ENCODE measurements at regions not wholly inside any gene's neighbourhood (a gene's known extent, or its start where the extent isn't known, plus 50 kb on each side); places are given as distances from the start of the nearest gene placed in this dataset.

DNA sequence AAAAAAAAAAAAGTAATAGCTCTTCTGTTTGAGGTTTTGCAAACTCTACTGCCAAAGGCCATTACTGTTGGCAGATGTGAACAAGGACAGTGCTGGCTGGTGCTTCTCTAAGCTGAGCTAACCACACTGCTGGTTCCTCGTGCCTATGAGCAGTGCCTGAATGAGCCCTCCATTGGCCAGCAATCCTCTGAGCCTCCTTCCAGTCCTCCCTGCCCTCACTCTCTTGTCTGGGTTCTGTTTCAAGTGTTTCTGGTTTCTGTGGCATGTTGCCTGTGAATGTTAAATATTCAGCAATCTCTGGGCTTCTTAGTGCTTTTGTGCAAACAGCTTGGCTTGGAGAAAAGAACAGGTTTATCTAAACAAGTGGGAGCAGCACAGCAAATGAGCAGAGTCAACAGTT, 161.3 kb upstream of the AUTS2 start:
- TF ChIP-seq POLR2A (IDR thresholded peaks at IDR 0.05): no peak
- TF ChIP-seq, protein P1, sequence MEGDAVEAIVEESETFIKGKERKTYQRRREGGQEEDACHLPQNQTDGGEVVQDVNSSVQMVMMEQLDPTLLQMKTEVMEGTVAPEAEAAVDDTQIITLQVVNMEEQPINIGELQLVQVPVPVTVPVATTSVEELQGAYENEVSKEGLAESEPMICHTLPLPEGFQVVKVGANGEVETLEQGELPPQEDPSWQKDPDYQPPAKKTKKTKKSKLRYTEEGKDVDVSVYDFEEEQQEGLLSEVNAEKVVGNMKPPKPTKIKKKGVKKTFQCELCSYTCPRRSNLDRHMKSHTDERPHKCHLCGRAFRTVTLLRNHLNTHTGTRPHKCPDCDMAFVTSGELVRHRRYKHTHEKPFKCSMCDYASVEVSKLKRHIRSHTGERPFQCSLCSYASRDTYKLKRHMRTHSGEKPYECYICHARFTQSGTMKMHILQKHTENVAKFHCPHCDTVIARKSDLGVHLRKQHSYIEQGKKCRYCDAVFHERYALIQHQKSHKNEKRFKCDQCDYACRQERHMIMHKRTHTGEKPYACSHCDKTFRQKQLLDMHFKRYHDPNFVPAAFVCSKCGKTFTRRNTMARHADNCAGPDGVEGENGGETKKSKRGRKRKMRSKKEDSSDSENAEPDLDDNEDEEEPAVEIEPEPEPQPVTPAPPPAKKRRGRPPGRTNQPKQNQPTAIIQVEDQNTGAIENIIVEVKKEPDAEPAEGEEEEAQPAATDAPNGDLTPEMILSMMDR (IDR thresholded peaks at IDR 0.05): no peak
- no peak for TF ChIP-seq POLR2AphosphoS5 (IDR thresholded peaks at IDR 0.05)
- Histone ChIP-seq H3K36me3 (no peaks in the 10 kb centered on the region), H3K4me3 (no peak overlapping the region), H3K4me1 (replicated peaks) (no peaks in the 10 kb centered on the region), H3K9me3 (no peaks in the 10 kb centered on the region), H3K27me3 (replicated peaks; ENCODE audit: insufficient read depth) (no peaks in the 10 kb centered on the region), H3K27ac (no peak overlapping the region)
- DNase-seq (ENCODE audit: low spot score): no peak
- intact Hi-C loops (cut with DNase I): no loop called here
- 53% methylated on average over 1 of the region's 1 CpG for WGBS

DNA sequence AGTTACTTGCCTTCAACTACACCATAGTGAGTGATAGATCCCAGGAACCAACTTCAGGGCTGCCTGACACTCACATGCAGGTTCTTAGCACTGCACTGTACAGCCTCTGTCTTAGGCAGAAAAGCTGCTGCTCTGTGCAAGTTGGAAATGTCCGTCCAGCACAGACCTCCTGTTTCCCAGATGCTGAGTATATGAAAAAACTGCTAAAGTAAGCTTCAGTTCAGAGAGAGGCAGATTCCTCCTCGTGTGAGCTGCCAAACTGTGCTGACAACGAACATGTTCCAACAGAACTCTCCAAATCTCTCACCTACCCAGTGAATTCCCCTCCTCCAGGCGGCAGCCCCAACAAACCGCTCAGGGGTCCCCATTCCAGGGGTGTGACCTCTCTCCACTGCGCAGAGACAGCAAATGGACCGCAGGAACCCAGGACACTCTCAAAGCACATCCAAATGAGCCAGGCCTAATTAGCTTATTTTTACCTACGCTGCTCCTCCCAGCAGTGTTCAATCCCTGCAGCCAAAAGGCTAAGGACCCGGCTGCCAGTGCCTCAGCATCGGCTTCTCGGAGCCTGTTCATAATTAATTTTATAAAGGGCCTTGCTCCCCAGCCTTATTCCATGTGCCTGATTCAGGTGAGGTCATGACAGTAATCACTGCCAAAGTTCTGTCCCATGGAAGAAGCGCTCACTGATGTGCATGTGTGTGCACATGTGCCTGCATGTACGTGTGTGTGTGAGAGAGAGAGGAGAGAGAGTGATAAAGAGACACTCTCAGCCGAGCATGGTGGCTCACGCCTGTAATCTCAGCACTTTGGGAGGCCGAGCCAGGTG, 159.5 kb upstream of the AUTS2 start:
- no peak for DNase-seq (ENCODE audit: low spot score)
- Histone ChIP-seq H3K36me3 (no peaks in the 10 kb centered on the region), H3K27ac (no peak overlapping the region), H3K9me3 (no peaks in the 10 kb centered on the region), H3K27me3 (replicated peaks; ENCODE audit: insufficient read depth) (no peaks in the 10 kb centered on the region), H3K4me1 (replicated peaks) (no peaks in the 10 kb centered on the region), H3K4me3 (no peak overlapping the region)
- intact Hi-C loops (cut with DNase I): no loop called here
- 42% methylated on average over 16 of the region's 16 CpGs for WGBS
- TF ChIP-seq, protein P1 (IDR thresholded peaks at IDR 0.05): no peak
- TF ChIP-seq POLR2AphosphoS5 (IDR thresholded peaks at IDR 0.05) (no peak), POLR2A (IDR thresholded peaks at IDR 0.05) (no peak)

DNA sequence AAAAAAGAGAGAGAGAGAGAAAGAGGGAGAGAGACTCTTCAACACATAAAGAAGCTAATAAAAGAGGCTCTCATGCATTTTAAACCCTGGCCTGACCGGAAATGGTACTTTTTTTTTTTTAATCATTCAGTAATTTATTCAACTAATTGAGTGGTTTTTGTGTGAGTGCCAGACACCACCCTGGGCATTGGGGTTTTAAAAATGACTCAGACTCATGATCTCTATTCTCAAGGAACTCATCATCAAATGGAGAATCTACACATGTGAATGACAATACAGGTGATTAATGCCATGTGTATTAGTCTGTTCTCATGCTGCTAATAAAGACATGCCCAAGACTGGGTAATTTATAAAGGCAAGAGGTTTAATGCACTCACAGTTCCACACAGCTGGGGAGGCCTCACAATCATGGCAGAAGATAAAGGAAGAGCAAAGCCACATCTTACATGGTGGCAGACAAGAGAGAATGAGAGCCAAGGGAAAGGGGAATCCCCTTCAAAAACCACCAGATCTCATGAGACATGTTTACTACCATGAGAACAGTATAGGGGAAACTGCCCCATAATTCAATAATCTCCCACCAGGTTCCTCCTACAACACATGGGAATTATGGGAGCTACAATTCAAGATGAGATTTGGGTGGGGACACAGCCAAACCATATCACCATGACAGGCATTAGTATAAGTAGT, 158.5 kb upstream of the AUTS2 start:
- Histone ChIP-seq H3K27ac (no peak overlapping the region), H3K27me3 (replicated peaks; ENCODE audit: insufficient read depth) (no peaks in the 10 kb centered on the region), H3K36me3 (no peaks in the 10 kb centered on the region), H3K4me1 (replicated peaks) (no peaks in the 10 kb centered on the region), H3K9me3 (no peaks in the 10 kb centered on the region), H3K4me3 (no peak overlapping the region)
- no peak for DNase-seq (ENCODE audit: low spot score)
- WGBS: 75% methylated on average over 1 of the region's 1 CpG
- intact Hi-C loops (cut with DNase I): no loop called here
- TF ChIP-seq, protein P1 (IDR thresholded peaks at IDR 0.05): no peak
- TF ChIP-seq POLR2A (IDR thresholded peaks at IDR 0.05) (no peak), POLR2AphosphoS5 (IDR thresholded peaks at IDR 0.05) (no peak)

DNA sequence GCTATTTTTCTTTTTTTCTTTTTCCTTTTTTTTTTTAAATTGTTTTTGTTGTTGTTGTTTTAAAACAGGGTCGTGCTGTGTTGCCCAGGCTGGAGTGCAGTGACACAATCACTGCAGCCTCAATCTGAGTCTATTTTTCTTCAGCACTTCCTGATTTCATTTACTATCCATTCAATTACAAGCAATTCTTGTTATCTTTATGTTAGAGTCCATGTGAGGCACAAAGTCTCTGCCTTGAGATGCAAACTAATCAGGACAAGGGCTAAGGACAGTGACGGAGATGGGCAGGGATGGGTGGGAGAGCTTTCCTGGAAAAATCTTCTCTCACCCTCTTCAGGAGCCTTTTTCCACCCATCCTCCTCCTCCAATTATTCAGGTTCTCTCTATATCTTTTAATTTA, 157.3 kb upstream of the AUTS2 start:
- WGBS: 88% methylated on average over 2 of the region's 2 CpGs
- no peaks in the 10 kb centered on the region for H3K36me3 ChIP-seq

More for the DNA sequence above, 157.3 kb upstream of the AUTS2 start:
- TF ChIP-seq POLR2A (IDR thresholded peaks at IDR 0.05): no peak
- no peak for TF ChIP-seq POLR2AphosphoS5 (IDR thresholded peaks at IDR 0.05)
- TF ChIP-seq, protein P1 (IDR thresholded peaks at IDR 0.05): no peak
- Histone ChIP-seq H3K4me3 (no peak overlapping the region), H3K27ac (no peak overlapping the region), H3K27me3 (replicated peaks; ENCODE audit: insufficient read depth) (no peaks in the 10 kb centered on the region), H3K9me3 (no peaks in the 10 kb centered on the region), H3K4me1 (replicated peaks) (no peaks in the 10 kb centered on the region)
- no peak for DNase-seq (ENCODE audit: low spot score)
- intact Hi-C loops (cut with DNase I): no loop called here
